Skin epidermis (tissue), 12 donors: ENCODE measurements at regions not wholly inside any gene's neighbourhood (a gene's known extent, or its start where the extent isn't known, plus 50 kb on each side); places are given as distances from the start of the nearest gene placed in this dataset.

Source experiments
- H3K27ac ChIP-seq, 21 experiments: fragments of 200-600 bp; sonication (generic) in 11 of 21; one replicate each; pipeline ENCODE4 v1.5.0; 2020; ENCODE audit warnings: mild to moderate bottlenecking in 3 of 21, inconsistent platforms in 2 of 21, moderate library complexity in 2 of 21
- H3K4me3 ChIP-seq, 7 experiments: fragments of 200-600 bp; sonication (generic) in 2 of 7; one replicate each; pipeline ENCODE4 v1.5.0; 2020; ENCODE audit warnings: inconsistent platforms in 2 of 7, mild to moderate bottlenecking in 2 of 7, moderate library complexity in 1 of 7

DNA sequence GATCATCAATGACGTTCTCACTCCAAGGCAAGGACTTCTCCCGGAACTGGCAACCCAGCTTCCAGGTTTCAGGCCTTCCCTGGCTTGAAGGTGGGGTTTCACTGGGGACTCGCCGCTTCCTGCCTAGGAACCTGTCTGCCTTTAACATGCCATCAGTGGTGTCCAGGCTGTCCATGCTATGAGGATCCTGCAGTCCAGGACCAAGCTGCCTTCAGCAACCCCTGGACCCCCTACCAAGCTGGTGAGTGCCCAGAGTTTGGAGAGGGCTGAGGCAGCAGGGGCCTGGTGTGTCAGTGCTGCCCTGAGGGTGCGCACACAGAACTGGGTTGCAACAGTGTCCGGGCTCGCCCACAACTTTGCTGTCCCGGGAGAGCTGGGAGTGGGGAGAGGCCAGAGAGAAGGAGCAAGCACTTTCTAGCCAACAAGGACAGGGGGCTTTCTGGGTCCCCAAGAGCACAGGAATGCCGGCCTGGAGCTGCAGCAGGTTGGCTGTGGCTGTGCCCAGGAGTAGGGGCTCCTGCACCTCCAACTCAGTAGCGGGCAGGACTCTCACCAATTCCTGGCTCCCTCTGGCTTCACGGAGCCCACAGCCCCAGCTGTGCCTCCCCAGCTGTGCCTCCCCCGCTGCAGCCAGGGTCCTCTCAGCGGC, 1563.2 kb upstream of the MIR17HG start:
- H3K4me3 ChIP-seq: no peak overlapping the region
- no peak overlapping the region for H3K27ac ChIP-seq

DNA sequence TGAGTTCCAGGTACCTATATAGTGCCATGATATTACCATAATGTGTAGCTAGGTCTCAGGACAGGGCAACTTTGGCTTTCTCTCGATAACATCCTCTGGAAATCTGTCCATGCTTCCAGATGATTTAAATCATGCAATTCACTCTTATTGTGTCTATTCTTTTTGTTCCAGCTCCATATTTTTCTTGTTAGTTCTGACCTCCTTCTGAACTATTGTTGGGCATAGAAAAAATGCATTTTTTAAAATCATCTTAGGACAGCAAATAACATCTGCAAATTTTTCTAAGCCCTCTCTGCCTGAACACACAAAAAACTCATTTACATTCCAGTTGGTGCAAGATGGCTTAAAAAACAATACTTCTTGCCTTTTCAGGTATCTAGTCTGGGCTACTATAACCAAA, 1561.0 kb upstream of the MIR17HG start:
- Histone ChIP-seq H3K4me3 (no peak overlapping the region), H3K27ac (no peak overlapping the region)

DNA sequence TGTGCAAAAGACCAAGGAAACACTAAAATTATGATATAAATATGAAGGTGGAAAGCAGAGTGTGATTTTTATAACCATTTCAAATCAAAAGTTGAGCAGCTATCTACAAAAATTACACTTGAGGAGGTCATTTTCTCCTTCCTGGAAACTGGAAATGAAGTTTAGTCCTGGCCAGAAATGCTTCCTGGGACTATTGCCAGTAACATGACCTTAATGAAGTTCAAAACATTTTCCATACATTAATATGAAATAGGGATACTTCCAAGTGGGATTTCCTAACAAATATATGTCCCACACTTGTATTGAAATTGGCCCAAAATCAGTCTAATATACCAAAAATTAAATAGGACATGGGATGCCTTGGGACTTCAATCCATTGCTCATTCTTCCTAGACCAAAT, 1556.8 kb upstream of the MIR17HG start:
- Histone ChIP-seq H3K4me3 (no peak overlapping the region), H3K27ac (no peak overlapping the region)

DNA sequence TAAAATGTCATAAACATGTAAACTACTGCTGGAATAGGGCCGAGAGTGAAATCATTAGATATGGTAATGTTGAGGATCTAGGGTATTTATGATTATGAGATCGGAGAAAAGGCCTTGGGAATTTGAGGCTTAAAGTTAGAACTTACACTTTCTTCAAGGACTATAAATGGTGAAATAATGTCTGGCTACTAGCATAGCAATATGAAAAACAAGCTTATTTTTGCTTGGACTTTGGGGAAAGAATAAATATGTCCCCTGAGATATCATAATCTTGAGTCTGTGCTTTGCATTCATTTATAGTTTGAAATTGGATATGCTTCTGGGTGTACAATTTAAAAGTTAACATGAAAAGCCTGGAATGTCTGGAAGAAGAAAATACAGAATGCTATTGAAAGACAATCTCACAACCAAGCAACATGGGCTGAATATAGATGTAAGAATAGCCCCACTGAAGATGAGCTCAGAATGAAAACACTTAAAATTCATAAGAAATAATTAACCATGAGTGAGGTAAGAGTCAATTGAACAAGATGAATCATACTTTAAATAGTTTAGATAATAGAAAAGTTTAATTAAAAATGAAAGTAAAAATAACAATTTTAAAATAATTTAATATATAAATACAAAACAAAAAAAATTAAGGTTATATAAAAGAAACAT, 1555.4 kb upstream of the MIR17HG start:
- H3K27ac ChIP-seq: no peak overlapping the region
- no peak overlapping the region for H3K4me3 ChIP-seq

DNA sequence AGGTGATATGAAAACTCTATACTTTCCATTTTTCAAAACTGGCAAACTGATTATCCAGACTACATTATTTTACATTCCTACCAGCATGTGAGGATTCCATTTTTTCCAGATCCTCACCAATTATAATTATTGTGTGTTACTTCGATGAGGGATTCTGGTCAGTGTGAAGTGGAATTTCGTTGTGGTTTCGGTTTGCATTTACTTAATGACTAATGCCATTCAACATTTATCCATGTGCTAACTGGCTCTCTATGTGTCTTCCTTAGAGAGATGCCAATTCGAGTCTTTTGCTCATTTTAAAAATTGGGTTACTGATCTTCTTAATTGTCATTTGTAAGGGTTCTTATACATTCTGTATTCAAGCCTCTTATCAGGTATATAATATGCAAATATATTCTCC, 1551.3 kb upstream of the MIR17HG start:
- no peak overlapping the region for H3K4me3 ChIP-seq

DNA sequence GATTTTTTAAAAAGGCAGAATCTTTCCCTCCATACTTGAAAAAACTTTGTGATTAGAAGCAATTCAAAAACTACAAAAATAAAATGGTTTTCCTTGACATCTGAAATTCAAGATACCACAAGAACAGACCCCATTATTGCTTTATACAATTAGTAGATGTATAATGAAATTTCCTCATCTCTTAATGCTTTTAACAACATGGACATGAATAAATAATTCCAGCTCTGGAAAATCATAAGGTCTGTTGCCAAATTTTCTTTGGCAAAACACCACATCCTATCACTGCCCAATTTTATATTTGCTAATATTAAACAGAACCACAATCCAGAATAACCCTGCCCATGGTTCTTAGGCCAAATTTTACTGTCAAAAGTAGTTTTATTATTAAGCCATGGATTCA, 1543.6 kb upstream of the MIR17HG start:
- H3K4me3 ChIP-seq: no peak overlapping the region
- H3K27ac ChIP-seq: no peak overlapping the region

More for the DNA sequence above, 1551.3 kb upstream of the MIR17HG start:
- no peak overlapping the region for H3K27ac ChIP-seq

DNA sequence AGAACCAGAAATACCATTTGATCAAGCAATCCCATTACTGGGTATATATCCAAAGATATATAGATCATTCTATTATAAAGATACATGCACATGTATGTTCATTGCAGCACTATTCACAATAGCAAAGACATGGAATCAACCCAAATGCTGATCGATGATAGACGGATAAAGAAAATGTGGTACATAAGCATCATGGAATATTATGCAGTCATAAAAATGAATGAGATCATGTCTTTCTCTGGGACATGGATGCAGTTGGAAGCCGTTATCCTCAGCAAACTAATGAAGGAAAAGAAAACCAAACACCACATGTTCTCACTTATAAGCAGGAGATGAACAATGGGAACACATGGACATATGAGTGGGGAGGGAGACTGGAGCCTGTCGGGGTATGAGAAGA, 1540.9 kb upstream of the MIR17HG start:
- Histone ChIP-seq H3K4me3 (no peak overlapping the region), H3K27ac (no peak overlapping the region)

DNA sequence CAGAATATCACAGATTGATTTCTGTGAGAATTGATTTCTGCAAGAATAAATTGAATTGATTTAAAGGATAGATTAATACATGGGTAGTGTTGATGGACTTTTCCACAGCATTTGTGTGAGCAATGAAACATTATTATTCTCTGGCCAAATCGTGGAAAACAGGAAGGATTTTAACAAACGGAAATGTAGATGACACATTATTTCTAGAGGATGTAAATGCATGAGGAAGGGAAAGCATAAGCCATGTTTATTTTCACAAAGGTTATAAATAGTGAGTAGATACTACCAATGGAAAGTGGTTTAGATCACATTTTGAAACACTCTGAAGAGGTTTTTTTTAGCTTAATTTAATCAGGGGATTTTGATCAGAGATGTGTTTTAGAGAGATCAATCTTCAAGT, 1534.6 kb upstream of the MIR17HG start:
- H3K27ac ChIP-seq: no peak overlapping the region
- no peak overlapping the region for H3K4me3 ChIP-seq

DNA sequence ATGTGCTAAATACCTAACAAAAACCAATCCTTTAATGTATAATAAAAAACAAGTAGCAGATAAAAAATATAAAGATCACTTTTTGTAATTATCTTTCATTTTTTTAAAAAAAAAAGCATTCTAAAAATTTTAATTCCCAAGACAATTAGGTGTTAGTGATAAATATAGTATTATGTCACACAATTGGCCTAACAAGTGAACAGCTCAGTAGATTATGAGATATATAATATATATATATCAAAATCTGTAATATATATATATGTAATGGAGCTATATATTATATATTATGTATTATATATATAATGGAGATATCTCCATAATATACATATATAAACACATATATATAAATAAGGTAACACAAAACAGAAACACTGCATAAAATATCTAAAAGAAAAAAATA, 1531.1 kb upstream of the MIR17HG start:
- no peak overlapping the region for H3K4me3 ChIP-seq
- no peak overlapping the region for H3K27ac ChIP-seq

DNA sequence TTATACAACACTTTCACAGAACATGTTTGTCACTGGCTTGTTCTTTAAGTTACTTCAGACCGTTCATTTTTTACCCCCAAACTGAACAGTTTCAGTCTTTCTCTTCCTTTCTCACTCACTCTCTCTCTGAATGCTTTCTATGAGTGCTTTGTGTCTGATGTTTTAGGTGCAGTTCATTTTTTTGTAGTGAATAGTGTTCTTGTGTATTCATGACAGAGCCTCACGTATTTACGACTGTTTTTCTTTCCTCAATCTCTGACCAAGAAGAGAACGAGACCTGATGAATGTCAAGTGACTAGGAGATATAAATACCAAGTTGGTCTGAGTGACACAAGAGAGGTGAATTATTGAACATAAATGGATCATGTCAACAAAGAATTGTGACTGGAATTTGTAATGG, 1525.0 kb upstream of the MIR17HG start:
- Histone ChIP-seq H3K27ac (no peak overlapping the region), H3K4me3 (no peak overlapping the region)

DNA sequence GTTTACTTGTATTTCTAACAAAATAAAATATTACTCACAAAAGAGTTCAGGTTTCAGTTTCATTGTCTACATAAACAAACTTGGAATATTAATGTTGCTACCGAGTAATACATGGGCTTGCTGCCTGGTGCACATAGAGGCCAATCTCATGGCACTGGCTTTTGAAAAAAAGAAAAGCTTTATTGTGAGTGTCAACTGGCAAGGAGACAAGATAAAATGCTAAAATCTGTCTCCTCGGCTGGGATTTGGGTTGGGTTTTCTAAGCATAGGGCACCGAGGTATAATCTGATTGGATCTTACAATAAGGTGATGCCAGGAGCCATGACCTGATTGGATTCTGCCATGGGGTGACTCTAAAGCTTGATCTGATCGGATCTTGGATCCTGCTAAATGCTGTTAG, 1519.9 kb upstream of the MIR17HG start:
- Histone ChIP-seq H3K27ac (no peak overlapping the region), H3K4me3 (no peak overlapping the region)

DNA sequence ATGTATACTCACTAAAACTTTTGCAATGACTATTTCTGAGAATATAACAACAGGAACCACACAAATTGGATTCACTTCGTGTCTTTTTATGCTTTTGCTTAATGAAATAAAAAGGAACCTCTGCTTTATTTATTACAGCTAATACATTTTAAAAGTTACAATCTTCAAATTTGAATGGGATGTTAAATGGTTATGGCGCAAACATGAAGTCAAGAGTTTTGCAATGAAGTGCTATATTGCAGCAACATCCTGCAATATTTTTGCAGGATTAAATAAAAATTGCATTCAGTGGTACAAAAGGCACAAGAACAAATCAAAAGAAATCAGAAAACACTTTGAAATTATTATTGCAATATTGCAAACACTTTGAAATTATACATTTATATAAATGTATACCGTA, 1519.0 kb upstream of the MIR17HG start:
- H3K4me3 ChIP-seq: no peak overlapping the region
- no peak overlapping the region for H3K27ac ChIP-seq

DNA sequence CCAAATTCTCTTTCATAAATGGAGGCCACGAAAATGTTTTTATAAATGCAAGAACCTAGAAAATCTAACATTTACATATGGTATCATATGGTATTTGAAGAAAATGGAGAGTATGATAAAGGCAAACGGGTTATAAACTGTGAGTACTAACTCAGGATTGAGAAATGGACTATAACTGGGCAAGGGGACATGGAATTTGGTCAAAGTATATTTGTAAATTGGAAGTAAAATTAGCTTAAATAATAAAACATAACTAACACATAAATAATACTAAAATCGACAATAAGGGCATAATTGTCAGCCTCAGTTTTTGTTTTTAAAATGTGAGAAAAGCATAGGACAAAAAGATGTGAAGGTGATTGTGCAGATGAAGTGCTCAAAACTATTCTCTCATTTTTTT, 1516.3 kb upstream of the MIR17HG start:
- no peak overlapping the region for H3K27ac ChIP-seq
- H3K4me3 ChIP-seq: no peak overlapping the region

DNA sequence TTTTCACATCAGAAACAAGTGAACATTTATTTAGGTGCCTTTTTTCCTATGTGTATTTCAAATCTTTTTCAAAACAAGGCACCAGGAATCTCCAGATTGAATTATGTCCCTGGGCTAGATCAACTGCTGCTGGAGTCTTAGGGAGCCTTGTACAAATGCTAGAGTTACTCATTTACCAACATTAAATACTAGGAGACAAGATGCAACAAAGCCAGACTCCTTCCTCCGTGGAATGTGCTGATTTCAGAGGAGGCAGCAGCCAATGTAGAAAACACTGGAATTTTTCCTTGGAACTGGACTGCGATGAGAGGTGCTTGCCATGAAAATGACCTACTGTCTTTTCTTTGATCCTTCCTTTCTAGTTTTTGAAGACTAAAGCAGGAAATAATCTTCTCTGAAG, 1514.7 kb upstream of the MIR17HG start:
- Histone ChIP-seq H3K4me3 (no peak overlapping the region), H3K27ac (no peak overlapping the region)

DNA sequence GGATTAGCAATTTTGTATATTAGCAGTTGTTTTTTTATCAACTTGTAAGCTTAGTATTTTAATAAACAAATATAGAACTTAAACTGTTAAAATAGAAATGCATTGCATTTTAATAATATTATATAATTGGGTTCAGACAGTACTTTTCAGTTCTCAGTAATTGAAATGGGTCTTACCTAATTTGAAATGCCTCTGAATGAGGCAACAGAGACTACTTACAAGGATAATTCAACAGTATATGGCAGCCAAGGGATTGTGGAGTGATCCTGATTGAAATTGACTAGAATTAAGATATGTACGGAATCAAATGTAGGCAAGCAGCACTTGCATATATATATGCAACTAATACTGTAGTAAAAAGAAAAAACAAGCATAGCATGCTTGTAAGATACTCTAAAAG, 1503.9 kb upstream of the MIR17HG start:
- no peak overlapping the region for H3K4me3 ChIP-seq
- no peak overlapping the region for H3K27ac ChIP-seq

DNA sequence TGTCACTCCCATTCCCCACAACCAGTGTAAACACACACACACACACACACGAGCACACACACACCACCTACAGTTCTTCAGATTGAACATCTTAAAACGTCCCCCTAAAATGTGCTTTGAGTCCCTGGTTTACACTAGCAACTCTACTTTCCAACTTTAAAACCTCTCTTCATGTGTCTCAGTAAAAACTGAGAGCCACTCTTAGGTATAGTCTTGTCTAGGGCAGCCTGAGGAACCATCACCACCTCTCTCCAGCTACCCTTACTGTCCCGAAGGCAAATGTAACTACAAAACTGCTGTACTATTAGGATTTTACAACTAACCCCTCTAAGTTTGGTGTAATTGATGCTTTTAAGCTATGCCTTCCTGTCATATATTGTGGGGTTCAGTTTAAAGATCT, 1501.6 kb upstream of the MIR17HG start:
- no peak overlapping the region for H3K27ac ChIP-seq
- H3K4me3 ChIP-seq: no peak overlapping the region

DNA sequence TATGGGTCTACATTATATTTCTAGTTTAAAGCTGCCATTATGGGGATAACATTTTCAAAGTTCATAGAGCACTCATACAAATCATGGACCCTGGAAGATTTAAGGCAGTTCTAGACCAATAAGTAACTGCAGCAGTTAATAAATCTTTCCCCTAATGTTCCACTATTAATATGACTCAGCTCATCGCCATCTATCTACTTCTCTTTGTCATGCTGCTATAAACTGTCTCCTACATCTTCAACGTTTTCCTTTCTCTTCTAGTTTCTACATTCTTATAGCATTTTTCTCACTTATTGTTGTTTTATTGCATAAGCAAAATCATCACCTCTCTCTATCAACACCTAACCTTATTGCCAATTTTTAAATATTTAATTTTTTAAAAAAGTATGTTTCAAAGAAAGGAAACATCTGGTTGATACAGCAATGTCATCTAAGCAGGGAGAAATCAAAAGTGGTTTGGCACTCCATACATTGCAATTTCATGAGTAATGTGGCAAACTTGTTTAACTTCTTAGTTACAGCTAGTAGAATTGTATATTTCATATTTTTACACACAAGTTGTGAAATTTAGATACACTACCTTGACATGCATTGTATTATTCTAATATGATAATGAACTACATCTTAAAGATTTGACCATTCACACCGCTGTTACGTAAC, 1500.4 kb upstream of the MIR17HG start:
- H3K4me3 ChIP-seq: no peak overlapping the region
- H3K27ac ChIP-seq: no peak overlapping the region

DNA sequence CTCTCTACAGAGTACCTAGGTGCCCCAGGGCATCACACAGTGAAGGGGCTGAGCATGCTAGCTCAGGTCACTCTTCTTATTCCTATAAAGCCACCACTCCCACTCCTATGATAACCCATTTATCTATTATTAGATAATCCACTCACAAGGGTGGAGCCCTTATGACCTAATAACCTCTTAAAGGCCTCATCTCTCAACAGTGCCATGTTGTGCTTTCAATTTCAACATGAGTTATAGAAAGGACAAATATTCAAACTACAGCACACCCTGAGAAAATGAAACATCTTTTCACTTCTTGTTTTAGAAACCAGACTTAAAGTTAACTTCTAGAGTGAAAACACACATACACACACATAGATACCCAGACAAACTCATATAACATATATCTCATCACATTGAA, 1494.9 kb upstream of the MIR17HG start:
- Histone ChIP-seq H3K27ac (no peak overlapping the region), H3K4me3 (no peak overlapping the region)

DNA sequence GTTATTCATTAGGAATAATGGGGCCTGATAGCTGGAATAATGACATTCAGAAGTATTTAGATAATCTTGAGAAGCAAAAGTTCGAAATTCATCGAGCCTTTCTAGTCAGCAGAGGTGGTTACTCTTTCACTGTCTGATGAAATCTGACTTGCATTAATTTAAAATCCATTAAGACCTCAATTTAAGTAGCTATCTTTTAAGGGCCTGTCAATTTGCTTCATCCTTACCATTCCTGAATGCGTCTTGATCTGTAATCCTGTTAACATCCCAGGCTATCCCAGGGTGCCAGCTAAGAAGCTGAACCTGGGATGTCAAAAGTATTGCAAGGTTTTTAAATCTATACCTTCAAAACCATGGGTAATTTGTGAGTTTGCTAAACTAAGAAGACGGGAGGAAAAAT, 1491.0 kb upstream of the MIR17HG start:
- Histone ChIP-seq H3K4me3 (no peak overlapping the region), H3K27ac (no peak overlapping the region)

DNA sequence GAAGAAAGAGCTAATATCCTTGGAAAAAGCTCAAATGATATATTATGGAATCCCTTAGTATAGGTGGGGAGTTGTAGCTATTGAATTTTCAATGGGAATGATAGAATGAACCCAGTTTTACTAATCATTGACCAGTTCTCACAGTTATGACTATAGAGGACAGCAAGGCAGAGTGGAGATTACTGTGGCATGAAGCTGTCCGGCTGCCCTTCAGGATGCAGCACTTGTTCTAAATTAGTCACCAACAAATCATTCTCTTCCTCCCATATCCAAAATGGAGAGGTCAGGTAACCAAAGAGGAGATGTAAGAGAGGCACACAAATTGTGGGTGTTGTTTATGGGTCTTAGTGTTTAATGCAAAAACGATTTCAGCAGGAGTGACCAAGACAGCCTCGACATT, 1490.0 kb upstream of the MIR17HG start:
- Histone ChIP-seq H3K27ac (no peak overlapping the region), H3K4me3 (no peak overlapping the region)

DNA sequence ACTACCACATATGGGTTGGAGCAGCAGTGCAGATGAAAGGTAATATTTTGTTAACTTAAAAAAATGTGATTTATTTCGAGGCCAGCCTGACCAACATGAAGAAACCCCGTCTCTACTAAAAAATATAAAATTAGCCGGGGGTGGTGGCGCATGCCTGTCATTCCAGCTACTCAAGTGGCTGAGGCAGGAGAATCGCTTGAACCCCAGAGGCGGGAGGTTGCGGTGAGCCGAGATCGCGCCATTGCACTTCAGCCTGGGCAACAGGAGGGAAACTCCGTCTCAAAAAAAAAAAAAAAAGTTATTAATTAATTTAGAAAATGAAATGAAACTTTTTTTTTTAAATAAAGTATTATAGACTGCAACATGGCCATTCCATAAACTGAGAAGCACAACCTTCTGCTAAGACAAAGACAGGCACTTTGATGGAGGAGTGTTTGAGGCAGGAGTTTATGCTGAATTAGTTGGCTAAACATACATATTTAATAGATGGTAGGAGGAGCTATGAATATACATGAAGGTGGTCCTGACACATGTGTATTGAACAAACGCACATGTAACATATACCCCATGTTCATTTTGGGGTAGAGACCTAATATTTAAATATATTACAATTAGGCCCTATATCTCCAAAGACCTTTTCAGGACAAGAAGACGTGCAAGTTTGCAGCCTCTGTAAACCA, 1485.3 kb upstream of the MIR17HG start:
- Histone ChIP-seq H3K4me3 (no peak overlapping the region), H3K27ac (no peak overlapping the region)
